IPS DF 6.9 (cell line): ENCODE measurements at regions not wholly inside any gene's neighbourhood (a gene's known extent, or its start where the extent isn't known, plus 50 kb on each side); places are given as distances from the start of the nearest gene placed in this dataset.

Experiments used
- DNase-seq: peaks from one replicate; pipeline ENCODE4 v3.0.0-alpha.2; 2013; ENCODE audit warnings: low read depth, low spot score
- H3K27ac ChIP-seq: one replicate; pipeline ENCODE4 v1.5.1; 2013; ENCODE audit warnings: low read length, control low read depth
- H3K27me3 ChIP-seq: 2 replicates; pipeline ENCODE4 v1.6.1; 2013; ENCODE audit warnings: mild to moderate bottlenecking, low read length; ENCODE audit not compliant: control insufficient read depth, insufficient read depth
- H3K36me3 ChIP-seq: 2 replicates; pipeline ENCODE4 v1.6.1; 2013; ENCODE audit warnings: low read length; ENCODE audit not compliant: control insufficient read depth, insufficient read depth
- H3K4me1 ChIP-seq: 2 replicates; pipeline ENCODE4 v1.6.1; 2013; ENCODE audit warnings: low read length; ENCODE audit not compliant: control insufficient read depth, insufficient read depth
- H3K4me3 ChIP-seq: 2 replicates; pipeline ENCODE4 v1.5.1; 2013; ENCODE audit warnings: mild to moderate bottlenecking, low read length
- H3K9me3 ChIP-seq: 2 replicates; pipeline ENCODE4 v1.6.1; 2013; ENCODE audit warnings: low read length, inconsistent platforms; ENCODE audit not compliant: control insufficient read depth, insufficient read depth
- WGBS: extraction: QIAGEN DNeasy Blood & Tissue Kit; methylation state at CpG from one replicate; pipeline ENCODE4 v1.1.7; 2013; ENCODE audit warnings: mixed read lengths, missing lambda C conversion rate; ENCODE audit not compliant: insufficient read length, insufficient coverage; 5-methylcytosine and 5-hydroxymethylcytosine counted together

GRCh38 chr6:71621918-71622519, 264.3 kb upstream of the RIMS1 start:
- no peaks in the 10 kb centered on the region for H3K27me3 ChIP-seq
- H3K4me3 ChIP-seq = no peak overlapping the region
- H3K9me3 ChIP-seq = peaks cover 2% of the 10 kb centered on the region; the same call in 1 of the 2 replicates
- no CpG with 5 or more reads among the region's 3 CpGs for WGBS
- H3K27ac ChIP-seq = no peak overlapping the region
- no peaks in the 10 kb centered on the region for H3K36me3 ChIP-seq
- H3K4me1 ChIP-seq = no peaks in the 10 kb centered on the region
- DNase-seq = no peak

GRCh38 chr6:71642120-71642519, 244.2 kb upstream of the RIMS1 start:
- no CpG with 5 or more reads among the region's 2 CpGs for WGBS
- no peak overlapping the region for H3K27ac ChIP-seq
- DNase-seq = no peak
- no peaks in the 10 kb centered on the region for H3K9me3 ChIP-seq
- no peaks in the 10 kb centered on the region for H3K4me1 ChIP-seq
- H3K4me3 ChIP-seq = no peak overlapping the region
- no peaks in the 10 kb centered on the region for H3K36me3 ChIP-seq
- H3K27me3 ChIP-seq = no peaks in the 10 kb centered on the region

- no peaks in the 10 kb centered on the region for H3K4me1 ChIP-seq
- no CpG with 5 or more reads among the region's 4 CpGs for WGBS
- no peaks in the 10 kb centered on the region for H3K36me3 ChIP-seq
- H3K9me3 ChIP-seq = no peaks in the 10 kb centered on the region
- no peaks in the 10 kb centered on the region for H3K27me3 ChIP-seq
- DNase-seq = no peak
- H3K27ac ChIP-seq = no peak overlapping the region
- H3K4me3 ChIP-seq = no peak overlapping the region
Measured at GRCh38 chr6:71642793-71643192, 243.6 kb upstream of the RIMS1 start.

DNA sequence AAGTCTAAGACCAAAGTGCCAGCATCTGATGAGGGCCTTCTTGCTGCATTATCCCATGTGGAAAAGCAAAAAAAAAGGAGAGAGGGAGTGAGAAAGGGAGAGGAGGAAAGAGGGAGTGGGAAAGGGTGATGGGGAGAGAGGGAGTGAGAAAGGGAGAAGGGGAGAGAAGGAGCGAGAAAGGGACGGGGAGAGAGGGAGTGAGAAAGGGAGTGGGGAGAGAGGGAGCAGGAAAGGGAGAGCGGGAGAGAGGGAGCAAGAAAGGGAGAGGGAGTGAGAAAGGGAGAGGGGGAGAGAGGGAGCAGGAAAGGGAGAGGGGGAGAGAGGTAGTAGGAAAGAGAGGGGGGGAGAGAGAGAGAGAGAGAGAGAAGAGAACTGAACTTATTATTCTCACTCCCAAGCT, 241.1 kb upstream of the RIMS1 start:
- no peak for DNase-seq
- Histone ChIP-seq H3K27ac (no peak overlapping the region), H3K36me3 (no peaks in the 10 kb centered on the region), H3K9me3 (no peaks in the 10 kb centered on the region), H3K4me3 (no peak overlapping the region), H3K27me3 (no peaks in the 10 kb centered on the region), H3K4me1 (no peaks in the 10 kb centered on the region)
- WGBS = 95% methylated on average over 3 of the region's 3 CpGs

DNA sequence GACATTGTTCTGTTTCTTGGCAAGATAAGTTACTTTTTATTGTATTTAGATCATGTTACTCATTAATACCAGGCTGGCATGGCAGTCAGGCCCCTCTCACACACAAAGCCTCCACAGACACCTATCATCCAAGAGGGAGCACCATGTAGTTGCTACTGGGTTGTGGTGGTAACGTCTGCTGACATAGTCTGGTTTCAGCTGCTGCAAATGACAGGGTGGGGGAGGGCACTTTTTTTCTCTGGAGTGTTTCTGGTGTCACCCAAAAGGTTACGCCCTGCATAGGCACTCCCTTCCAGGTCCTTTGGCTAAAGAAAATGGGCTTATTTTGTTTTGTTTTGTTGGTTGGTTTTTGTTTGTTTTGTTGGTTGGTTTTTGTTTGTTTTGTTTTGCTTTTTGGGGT, 236.4 kb upstream of the RIMS1 start:
- Histone ChIP-seq H3K4me3 (no peak overlapping the region), H3K4me1 (no peaks in the 10 kb centered on the region), H3K27me3 (no peaks in the 10 kb centered on the region; the same call in 1 of the 2 replicates), H3K9me3 (no peaks in the 10 kb centered on the region), H3K36me3 (no peaks in the 10 kb centered on the region), H3K27ac (no peak overlapping the region)
- no CpG with 5 or more reads among the region's 2 CpGs for WGBS
- DNase-seq = no peak

DNA sequence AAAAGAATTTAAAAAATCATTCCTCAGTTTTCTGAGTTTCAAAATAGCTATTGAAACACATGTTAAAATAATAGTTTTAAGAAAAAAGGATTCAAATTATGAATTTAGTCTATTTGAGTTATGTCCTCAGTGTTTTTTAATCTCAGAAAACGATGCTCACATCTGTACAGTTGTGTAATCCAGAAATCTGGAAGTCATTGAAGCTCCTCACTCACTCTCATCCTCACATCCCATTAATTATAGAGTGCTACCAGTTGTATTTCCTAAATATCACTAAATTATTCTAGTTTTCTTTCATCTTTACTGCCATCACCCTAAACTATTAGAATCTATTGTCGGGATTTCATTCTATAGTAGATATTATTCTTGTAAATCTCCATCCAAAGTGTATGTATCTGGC, 234.7 kb upstream of the RIMS1 start:
- Histone ChIP-seq H3K9me3 (no peaks in the 10 kb centered on the region), H3K27ac (no peak overlapping the region), H3K4me1 (no peaks in the 10 kb centered on the region), H3K27me3 (no peaks in the 10 kb centered on the region; the same call in 1 of the 2 replicates), H3K36me3 (no peaks in the 10 kb centered on the region), H3K4me3 (no peak overlapping the region)
- no peak for DNase-seq
- no CpG with 5 or more reads among the region's 2 CpGs for WGBS

GRCh38 chr6:71656121-71656520, 230.2 kb upstream of the RIMS1 start:
- DNase-seq = no peak
- Histone ChIP-seq H3K36me3 (no peaks in the 10 kb centered on the region), H3K4me1 (no peaks in the 10 kb centered on the region), H3K27ac (no peak overlapping the region), H3K9me3 (no peaks in the 10 kb centered on the region), H3K4me3 (no peak overlapping the region), H3K27me3 (no peaks in the 10 kb centered on the region)
- no CpG with 5 or more reads among the region's 1 CpG for WGBS

DNA sequence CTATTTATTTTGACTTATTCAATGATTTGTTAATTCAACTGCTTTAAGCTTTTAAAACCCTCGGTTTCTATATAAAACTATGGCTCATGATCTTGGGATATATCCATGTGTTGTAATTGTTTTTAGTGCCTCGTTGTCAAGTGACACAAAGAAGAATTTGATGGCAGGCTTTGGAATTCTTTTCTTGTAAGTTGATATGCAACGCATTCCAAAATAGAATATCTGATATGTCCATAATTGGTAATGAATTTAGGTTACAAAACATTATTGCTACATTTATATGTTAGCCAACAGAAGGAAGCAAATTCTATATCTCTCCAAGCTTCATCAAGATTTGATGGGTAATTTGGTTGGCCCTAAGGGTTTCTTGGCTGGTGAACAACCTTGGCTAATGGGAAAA, 220.4 kb upstream of the RIMS1 start:
- Histone ChIP-seq H3K9me3 (no peaks in the 10 kb centered on the region), H3K27ac (no peak overlapping the region), H3K27me3 (no peaks in the 10 kb centered on the region), H3K4me3 (no peak overlapping the region), H3K4me1 (no peaks in the 10 kb centered on the region), H3K36me3 (no peaks in the 10 kb centered on the region)
- DNase-seq = no peak
- no CpG with 5 or more reads among the region's 3 CpGs for WGBS

GRCh38 chr6:71672876-71673275, 213.5 kb upstream of the RIMS1 start:
- Histone ChIP-seq H3K36me3 (no peaks in the 10 kb centered on the region), H3K9me3 (no peaks in the 10 kb centered on the region), H3K27ac (no peak overlapping the region), H3K4me3 (no peak overlapping the region), H3K4me1 (no peaks in the 10 kb centered on the region), H3K27me3 (no peaks in the 10 kb centered on the region)
- no peak for DNase-seq
- no CpG with 5 or more reads among the region's 2 CpGs for WGBS

GRCh38 chr6:71675386-71675785, 211.0 kb upstream of the RIMS1 start:
- no peaks in the 10 kb centered on the region for H3K9me3 ChIP-seq
- WGBS = no CpG with 5 or more reads among the region's 1 CpG
- H3K27me3 ChIP-seq = no peaks in the 10 kb centered on the region
- H3K4me3 ChIP-seq = no peak overlapping the region
- DNase-seq = no peak
- H3K4me1 ChIP-seq = no peaks in the 10 kb centered on the region
- H3K36me3 ChIP-seq = no peaks in the 10 kb centered on the region
- no peak overlapping the region for H3K27ac ChIP-seq

DNA sequence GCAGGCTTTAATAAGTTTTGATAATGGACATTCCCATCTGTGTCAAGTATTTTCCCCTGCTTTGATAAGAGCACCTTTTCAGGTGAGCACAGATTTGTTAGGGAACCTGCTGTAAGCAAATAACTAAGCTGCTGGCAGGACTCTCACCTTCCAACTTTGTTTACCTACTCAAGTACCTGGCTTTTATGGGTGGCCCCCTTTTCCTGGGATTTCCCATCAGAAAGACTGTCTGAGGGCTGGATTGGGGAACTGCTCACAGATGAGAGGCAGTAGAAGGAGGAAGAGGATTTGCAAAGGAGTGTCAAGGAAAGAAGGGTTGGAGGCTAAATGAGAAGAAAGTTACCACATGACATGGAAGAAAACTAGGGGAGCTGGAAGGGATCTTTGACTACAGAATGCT, 210.1 kb upstream of the RIMS1 start:
- Histone ChIP-seq H3K4me1 (no peaks in the 10 kb centered on the region), H3K27ac (no peak overlapping the region), H3K27me3 (no peaks in the 10 kb centered on the region), H3K4me3 (no peak overlapping the region), H3K36me3 (no peaks in the 10 kb centered on the region), H3K9me3 (no peaks in the 10 kb centered on the region)
- DNase-seq = no peak
